Duodenal mucosa (tissue), 2 donors: ENCODE measurements at regions not wholly inside any gene's neighbourhood (a gene's known extent, or its start where the extent isn't known, plus 50 kb on each side); places are given as distances from the start of the nearest gene placed in this dataset.

Source experiments
- H3K27ac ChIP-seq: one replicate; pipeline ENCODE4 v1.7.0; 2013; ENCODE audit warnings: low read depth, low read length
- H3K27me3 ChIP-seq, 2 donors: one replicate each; pipeline ENCODE4 v1.7.0; 2013; ENCODE audit warnings: low read length in 2 of 2, control low read depth in 1 of 2; ENCODE audit not compliant: insufficient read depth in 2 of 2, control insufficient read depth in 1 of 2
- H3K36me3 ChIP-seq, 2 donors: one replicate each; pipeline ENCODE4 v1.7.0; 2013; ENCODE audit warnings: low read length in 2 of 2, control low read depth in 1 of 2; ENCODE audit not compliant: insufficient read depth in 2 of 2, control insufficient read depth in 1 of 2
- H3K4me1 ChIP-seq, 2 donors: one replicate each; pipeline ENCODE4 v1.7.0; 2013; ENCODE audit warnings: low read length in 2 of 2, control low read depth in 1 of 2; ENCODE audit not compliant: insufficient read depth in 2 of 2, control insufficient read depth in 1 of 2
- H3K4me3 ChIP-seq, 2 donors: one replicate each; pipeline ENCODE4 v1.7.0; 2013; ENCODE audit warnings: low read length in 2 of 2, low read depth in 1 of 2
- H3K9ac ChIP-seq, 2 donors: one replicate each; pipeline ENCODE4 v1.7.0; 2013; ENCODE audit warnings: low read length in 2 of 2, low read depth in 1 of 2
- H3K9me3 ChIP-seq, 2 donors: one replicate each; pipeline ENCODE4 v1.7.0; 2013; ENCODE audit warnings: low read length in 2 of 2, control low read depth in 1 of 2; ENCODE audit not compliant: control insufficient read depth in 1 of 2

GRCh38 chr3:6717026-6717943, 143.6 kb upstream of the GRM7 start:
- no peak overlapping the region for H3K9ac ChIP-seq
- H3K9me3 ChIP-seq: no peaks in the 10 kb centered on the region
- no peaks in the 10 kb centered on the region for H3K36me3 ChIP-seq
- H3K4me1 ChIP-seq: no peaks in the 10 kb centered on the region
- H3K4me3 ChIP-seq: no peak overlapping the region
- no peaks in the 10 kb centered on the region for H3K27me3 ChIP-seq
- no peak overlapping the region for H3K27ac ChIP-seq

DNA sequence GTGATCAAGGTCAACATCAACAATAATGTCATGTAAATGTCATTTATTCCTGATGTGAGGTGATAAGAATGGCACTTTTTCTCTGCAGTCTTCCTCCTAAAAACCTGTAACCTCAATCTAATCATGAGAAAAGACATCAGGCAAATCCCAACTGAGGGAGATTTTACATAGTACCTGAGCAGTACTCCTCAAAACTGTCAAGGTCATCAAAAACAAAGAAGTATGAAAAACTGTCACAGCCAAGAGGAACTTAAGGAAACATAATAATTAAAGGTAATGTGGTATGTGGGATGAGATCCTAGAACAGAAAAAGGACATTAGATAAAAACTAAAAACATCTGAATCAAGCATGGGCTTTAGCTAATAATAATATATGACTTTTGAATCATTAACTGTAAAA, 140.9 kb upstream of the GRM7 start:
- no peak overlapping the region for H3K9ac ChIP-seq
- H3K36me3 ChIP-seq: no peaks in the 10 kb centered on the region
- no peaks in the 10 kb centered on the region for H3K4me1 ChIP-seq
- no peaks in the 10 kb centered on the region for H3K9me3 ChIP-seq
- no peak overlapping the region for H3K4me3 ChIP-seq
- H3K27me3 ChIP-seq: no peaks in the 10 kb centered on the region
- H3K27ac ChIP-seq: no peak overlapping the region

- Histone ChIP-seq H3K27ac (no peak overlapping the region), H3K9me3 (no peaks in the 10 kb centered on the region), H3K4me3 (no peak overlapping the region), H3K9ac (no peak overlapping the region), H3K27me3 (no peaks in the 10 kb centered on the region), H3K36me3 (no peaks in the 10 kb centered on the region), H3K4me1 (no peaks in the 10 kb centered on the region)
Measured at GRCh38 chr3:6721491-6721890, 139.4 kb upstream of the GRM7 start.

DNA sequence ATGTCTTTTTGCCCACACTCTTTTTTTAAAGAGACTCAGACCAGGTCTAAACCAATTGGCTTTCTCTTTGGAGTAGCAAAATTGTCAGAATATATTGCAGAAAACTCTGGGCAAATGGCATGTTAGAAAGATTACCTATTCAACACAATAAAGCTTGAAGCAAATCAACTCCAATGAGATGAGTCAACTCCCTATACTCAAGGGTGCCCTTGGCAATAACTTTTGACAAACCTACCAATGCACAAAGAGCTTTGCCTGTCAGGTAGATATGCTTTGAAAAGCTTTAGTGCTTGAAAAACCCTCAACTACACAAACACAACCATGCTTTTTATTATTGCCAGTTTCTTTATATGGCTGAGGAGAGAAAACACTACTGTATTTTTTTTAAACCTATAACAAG, 137.7 kb upstream of the GRM7 start:
- no peaks in the 10 kb centered on the region for H3K4me1 ChIP-seq
- H3K9me3 ChIP-seq: no peaks in the 10 kb centered on the region
- no peak overlapping the region for H3K27ac ChIP-seq
- no peaks in the 10 kb centered on the region for H3K27me3 ChIP-seq
- H3K4me3 ChIP-seq: no peak overlapping the region
- no peaks in the 10 kb centered on the region for H3K36me3 ChIP-seq
- H3K9ac ChIP-seq: no peak overlapping the region

DNA sequence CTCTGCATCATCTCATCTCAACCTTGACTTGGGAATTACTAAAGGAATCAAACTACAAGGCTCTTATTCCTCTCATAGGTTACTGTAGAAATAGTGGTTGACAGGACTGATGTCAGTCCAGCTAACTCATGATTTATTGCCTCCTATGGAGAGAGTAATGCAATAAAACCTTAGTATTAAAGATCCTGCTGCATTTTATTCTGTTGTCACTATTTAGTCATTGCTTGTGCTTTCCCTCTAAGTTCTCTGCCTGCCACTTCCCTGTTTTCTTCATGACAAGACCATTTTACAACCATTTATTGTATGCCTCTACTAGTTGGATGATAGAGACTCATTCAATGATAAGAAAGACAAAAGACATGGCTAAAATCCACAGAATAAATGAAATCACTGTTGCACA, 134.1 kb upstream of the GRM7 start:
- Histone ChIP-seq H3K27ac (no peak overlapping the region), H3K4me3 (no peak overlapping the region), H3K27me3 (no peaks in the 10 kb centered on the region), H3K9me3 (no peaks in the 10 kb centered on the region), H3K9ac (no peak overlapping the region), H3K4me1 (no peaks in the 10 kb centered on the region), H3K36me3 (no peaks in the 10 kb centered on the region)

- H3K27me3 ChIP-seq: no peaks in the 10 kb centered on the region
- no peak overlapping the region for H3K27ac ChIP-seq
- no peak overlapping the region for H3K4me3 ChIP-seq
Measured at GRCh38 chr3:6732807-6733206, 128.1 kb upstream of the GRM7 start.

DNA sequence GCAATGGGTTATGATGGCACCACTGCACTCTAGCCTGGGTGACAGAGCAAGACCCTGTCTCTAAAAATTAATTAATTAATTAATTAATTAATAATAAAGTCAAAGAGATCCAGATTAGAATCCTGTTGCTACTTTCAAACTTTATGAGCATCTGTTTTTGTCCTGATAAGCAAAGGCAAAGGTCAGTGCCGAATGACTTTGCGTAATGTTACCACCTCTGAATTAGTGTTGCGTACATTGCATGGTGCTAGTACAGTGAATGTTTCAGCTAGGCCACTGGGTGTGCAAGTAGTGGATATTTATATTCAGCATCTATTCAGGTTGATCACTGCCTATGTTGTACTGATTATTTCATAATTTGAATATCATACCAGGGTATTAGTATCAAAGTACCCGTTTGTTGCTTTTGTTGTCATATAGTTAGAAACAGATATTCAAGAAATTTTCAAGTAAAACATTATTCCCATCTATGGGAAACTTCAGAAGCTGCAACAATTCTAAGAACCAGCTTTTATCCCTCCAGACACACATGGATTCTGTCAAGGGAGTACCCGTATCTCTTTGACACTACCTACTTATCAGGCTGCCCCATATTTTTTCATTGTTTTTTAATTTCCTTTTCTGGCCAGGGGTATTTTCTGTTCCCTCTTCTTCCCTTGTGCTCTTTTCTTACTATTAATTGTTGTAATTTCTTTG, 127.1 kb upstream of the GRM7 start:
- Histone ChIP-seq H3K9ac (no peak overlapping the region), H3K4me1 (no peaks in the 10 kb centered on the region), H3K27ac (no peak overlapping the region), H3K36me3 (no peaks in the 10 kb centered on the region), H3K4me3 (no peak overlapping the region), H3K9me3 (no peaks in the 10 kb centered on the region), H3K27me3 (no peaks in the 10 kb centered on the region)

More at GRCh38 chr3:6732807-6733206, 128.1 kb upstream of the GRM7 start:
- no peaks in the 10 kb centered on the region for H3K4me1 ChIP-seq
- H3K36me3 ChIP-seq: no peaks in the 10 kb centered on the region
- no peaks in the 10 kb centered on the region for H3K9me3 ChIP-seq
- H3K9ac ChIP-seq: no peak overlapping the region

DNA sequence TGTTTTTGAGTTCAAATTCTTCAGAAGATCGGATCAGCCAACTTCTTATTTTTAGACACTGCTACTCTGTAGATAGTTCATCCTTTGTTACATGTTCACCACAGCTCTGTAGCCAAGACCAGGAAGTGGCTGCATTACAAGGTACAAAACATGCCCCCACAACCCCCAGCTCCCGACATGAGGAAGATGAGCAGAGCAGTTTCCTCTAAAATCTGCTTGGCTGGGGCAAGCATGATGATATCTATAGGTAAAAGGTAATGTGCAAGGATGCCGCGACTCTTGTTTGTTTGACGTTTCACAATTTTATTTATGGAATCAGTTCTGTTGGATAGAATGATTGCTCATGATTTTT, 126.5 kb upstream of the GRM7 start:
- H3K4me3 ChIP-seq: no peak overlapping the region
- H3K9me3 ChIP-seq: no peaks in the 10 kb centered on the region
- no peak overlapping the region for H3K9ac ChIP-seq
- no peaks in the 10 kb centered on the region for H3K27me3 ChIP-seq
- H3K4me1 ChIP-seq: no peaks in the 10 kb centered on the region
- H3K27ac ChIP-seq: no peak overlapping the region
- H3K36me3 ChIP-seq: no peaks in the 10 kb centered on the region

DNA sequence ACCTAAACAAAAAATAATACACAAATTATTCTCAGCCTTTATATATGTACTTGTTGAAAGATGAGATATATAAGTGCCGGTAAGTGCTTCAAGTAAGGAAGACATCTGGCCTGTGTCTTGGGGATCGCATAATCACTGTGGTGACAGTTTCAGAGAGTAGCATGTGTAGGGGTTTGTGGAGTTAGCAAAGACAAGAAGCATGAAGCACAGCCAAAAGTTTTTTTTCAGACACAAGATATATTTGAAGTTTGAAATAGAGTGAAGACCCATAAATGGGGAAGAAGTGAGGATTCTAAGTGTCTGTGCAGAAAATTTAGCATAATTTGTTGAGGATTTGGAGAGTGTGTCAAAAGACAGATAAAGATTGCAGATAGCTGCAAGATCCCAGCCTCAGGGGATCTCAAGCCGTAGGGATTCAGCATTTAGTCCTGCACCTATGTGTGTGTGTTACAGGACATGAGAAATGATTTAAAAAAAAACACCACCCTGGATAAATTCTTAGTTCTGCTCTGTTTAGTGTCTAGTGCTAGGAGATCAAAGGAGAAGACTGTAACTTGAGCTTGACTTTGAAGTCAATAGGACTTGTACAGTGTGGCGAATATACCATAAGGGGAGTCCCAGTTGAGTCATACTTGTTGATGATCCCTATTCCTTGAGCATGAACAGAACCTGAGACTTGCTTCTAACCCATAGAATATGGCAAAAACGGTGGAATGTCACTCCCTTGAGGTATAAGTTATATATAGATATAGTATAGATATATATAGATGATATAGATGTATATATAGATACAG, 123.9 kb upstream of the GRM7 start:
- Histone ChIP-seq H3K36me3 (no peaks in the 10 kb centered on the region), H3K27me3 (no peaks in the 10 kb centered on the region), H3K9ac (no peak overlapping the region)

GRCh38 chr3:6737630-6738029, 123.3 kb upstream of the GRM7 start:
- Histone ChIP-seq H3K9ac (no peak overlapping the region), H3K4me3 (no peak overlapping the region), H3K27me3 (no peaks in the 10 kb centered on the region), H3K27ac (no peak overlapping the region), H3K9me3 (no peaks in the 10 kb centered on the region), H3K4me1 (no peaks in the 10 kb centered on the region), H3K36me3 (no peaks in the 10 kb centered on the region)

More for the DNA sequence above, 123.9 kb upstream of the GRM7 start:
- Histone ChIP-seq H3K4me1 (no peaks in the 10 kb centered on the region), H3K4me3 (no peak overlapping the region), H3K27ac (no peak overlapping the region), H3K9me3 (no peaks in the 10 kb centered on the region)
